HL-60 (cell line): ENCODE measurements at regions not wholly inside any gene's neighbourhood (a gene's known extent, or its start where the extent isn't known, plus 50 kb on each side); places are given as distances from the start of the nearest gene placed in this dataset.

Source experiments
- DNase-seq, 2 experiments: peaks; one replicate each; pipeline ENCODE4 v3.0.0-alpha.2; 2010 to 2020; ENCODE audit warnings: low read depth in 1 of 2, low spot score in 1 of 2
- H3K27ac ChIP-seq: fragments of 250-450 bp; sonication (Bioruptor Pico); replicated peaks from 2 replicates; pipeline ENCODE4 v1.5.1; 2020; ENCODE audit warnings: mild to moderate bottlenecking, moderate library complexity
- H3K27me3 ChIP-seq: fragments of 250-450 bp; sonication (Bioruptor Pico); 2 replicates; pipeline ENCODE4 v1.5.1; 2021; ENCODE audit warnings: mild to moderate bottlenecking, moderate library complexity; ENCODE audit not compliant: insufficient read depth, poor library complexity, severe bottlenecking
- H3K4me3 ChIP-seq: replicated peaks from 2 replicates; pipeline ENCODE4 v1.5.1; 2011; ENCODE audit warnings: mild to moderate bottlenecking, control low read depth, low read length; ENCODE audit not compliant: insufficient read depth
- CTCF ChIP-seq: IDR thresholded peaks from one replicate; pipeline ENCODE4 v1.5.1; 2011; ENCODE audit warnings: low read length, control low read depth, inconsistent platforms; ENCODE audit not compliant: insufficient read depth
- GABPA ChIP-seq: IDR thresholded peaks from 2 replicates; pipeline ENCODE4 v1.6.1; 2012; ENCODE audit warnings: low read depth
- POLR2AphosphoS5 ChIP-seq: IDR thresholded peaks from 2 replicates; pipeline ENCODE4 v1.6.1; 2012; ENCODE audit warnings: low read depth
- REST ChIP-seq: IDR thresholded peaks from 2 replicates; pipeline ENCODE4 v1.6.1; 2012; ENCODE audit warnings: low read depth; ENCODE audit not compliant: insufficient replicate concordance
- SPI1 ChIP-seq: IDR thresholded peaks from 2 replicates; pipeline ENCODE4 v1.6.1; 2012; ENCODE audit warnings: low read depth, mild to moderate bottlenecking, borderline replicate concordance

- TF ChIP-seq POLR2AphosphoS5: no peak
- no peak for TF ChIP-seq REST
- TF ChIP-seq CTCF: no peak
- no peak for TF ChIP-seq GABPA
- TF ChIP-seq SPI1: no peak
- Histone ChIP-seq H3K27me3 (no peaks in the 10 kb centered on the region), H3K27ac (no peak overlapping the region), H3K4me3 (no peak overlapping the region)
- peak in 1 of 2 experiments; percentile 8 for DNase-seq
Measured at GRCh38 chr3:145422556-145422955, 738.4 kb downstream of the PLOD2 start.

GRCh38 chr3:145427355-145427754, 733.6 kb downstream of the PLOD2 start:
- DNase-seq: no peak
- Histone ChIP-seq H3K27me3 (no peaks in the 10 kb centered on the region), H3K27ac (no peak overlapping the region), H3K4me3 (no peak overlapping the region)
- no peak for TF ChIP-seq REST
- no peak for TF ChIP-seq POLR2AphosphoS5

- Histone ChIP-seq H3K27ac (no peak overlapping the region), H3K27me3 (no peaks in the 10 kb centered on the region), H3K4me3 (no peak overlapping the region)
- TF ChIP-seq REST (no peak), SPI1 (no peak), GABPA (no peak), CTCF (no peak), POLR2AphosphoS5 (no peak)
- DNase-seq: no peak
Measured at GRCh38 chr3:145429546-145429945, 731.4 kb downstream of the PLOD2 start.

- no peaks in the 10 kb centered on the region for H3K27me3 ChIP-seq
- no peak overlapping the region for H3K27ac ChIP-seq
- no peak for DNase-seq
- H3K4me3 ChIP-seq: no peak overlapping the region
- TF ChIP-seq GABPA (no peak), POLR2AphosphoS5 (no peak)
Measured at GRCh38 chr3:145448436-145448835, 712.5 kb downstream of the PLOD2 start.
